Nephron progenitor cell (in vitro differentiated cells): ENCODE measurements at regions not wholly inside any gene's neighbourhood (a gene's known extent, or its start where the extent isn't known, plus 50 kb on each side); places are given as distances from the start of the nearest gene placed in this dataset.

Experiments
- DNase-seq: peaks from one replicate; pipeline ENCODE4 v3.0.0; 2021
- H3K27ac Mint-ChIP-seq: 2 replicates; pipeline ENCODE4 v1.8.0; 2021; ENCODE audit warnings: mild to moderate bottlenecking, moderate library complexity, mixed read lengths
- H3K27me3 Mint-ChIP-seq: 2 replicates; pipeline ENCODE4 v1.8.0; 2021; ENCODE audit warnings: mild to moderate bottlenecking, low read depth, mixed read lengths; ENCODE audit not compliant: poor library complexity
- H3K36me3 Mint-ChIP-seq: 2 replicates; pipeline ENCODE4 v1.8.0; 2021; ENCODE audit warnings: low read depth, mixed read lengths
- H3K4me1 Mint-ChIP-seq: 2 replicates; pipeline ENCODE4 v1.8.0; 2021; ENCODE audit warnings: mixed read lengths
- H3K4me3 Mint-ChIP-seq: 2 replicates; pipeline ENCODE4 v1.8.0; 2021; ENCODE audit warnings: mild to moderate bottlenecking, moderate library complexity, mixed read lengths
- H3K9me3 Mint-ChIP-seq: 2 replicates; pipeline ENCODE4 v1.8.0; 2021; ENCODE audit warnings: mild to moderate bottlenecking, moderate library complexity, mixed read lengths
- TF ChIP-seq, protein P1 (sequence below): fragments of 200-600 bp; sonication (generic); IDR thresholded peaks from 2 replicates; pipeline ENCODE4 v1.5.0; 2021; ENCODE audit warnings: antibody characterized with exemption

DNA sequence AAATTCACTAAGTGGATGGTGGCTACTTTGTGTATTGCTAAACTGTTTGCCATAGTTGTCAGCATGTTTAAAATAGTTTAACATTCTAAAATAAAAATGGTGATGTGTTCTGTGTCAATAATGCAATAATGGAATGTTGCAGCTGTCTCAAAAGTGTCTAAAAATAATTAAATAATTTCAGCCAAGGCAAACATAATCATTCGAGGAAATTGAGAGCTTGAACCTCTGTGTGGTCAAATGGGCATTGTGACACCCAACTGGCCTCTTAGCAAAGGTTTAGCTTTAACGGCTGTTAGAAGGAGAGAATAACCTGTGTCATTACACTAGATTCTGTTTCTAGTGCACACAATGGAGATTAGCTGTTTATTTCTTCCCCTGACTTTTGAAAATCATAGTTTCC is 278.5 kb downstream of the TMEM167A start:
- H3K36me3 Mint-ChIP-seq = no peaks in the 10 kb centered on the region
- peaks cover 5% of the 10 kb centered on the region for H3K27me3 Mint-ChIP-seq
- no peak overlapping the region for H3K27ac Mint-ChIP-seq
- TF ChIP-seq, protein P1, sequence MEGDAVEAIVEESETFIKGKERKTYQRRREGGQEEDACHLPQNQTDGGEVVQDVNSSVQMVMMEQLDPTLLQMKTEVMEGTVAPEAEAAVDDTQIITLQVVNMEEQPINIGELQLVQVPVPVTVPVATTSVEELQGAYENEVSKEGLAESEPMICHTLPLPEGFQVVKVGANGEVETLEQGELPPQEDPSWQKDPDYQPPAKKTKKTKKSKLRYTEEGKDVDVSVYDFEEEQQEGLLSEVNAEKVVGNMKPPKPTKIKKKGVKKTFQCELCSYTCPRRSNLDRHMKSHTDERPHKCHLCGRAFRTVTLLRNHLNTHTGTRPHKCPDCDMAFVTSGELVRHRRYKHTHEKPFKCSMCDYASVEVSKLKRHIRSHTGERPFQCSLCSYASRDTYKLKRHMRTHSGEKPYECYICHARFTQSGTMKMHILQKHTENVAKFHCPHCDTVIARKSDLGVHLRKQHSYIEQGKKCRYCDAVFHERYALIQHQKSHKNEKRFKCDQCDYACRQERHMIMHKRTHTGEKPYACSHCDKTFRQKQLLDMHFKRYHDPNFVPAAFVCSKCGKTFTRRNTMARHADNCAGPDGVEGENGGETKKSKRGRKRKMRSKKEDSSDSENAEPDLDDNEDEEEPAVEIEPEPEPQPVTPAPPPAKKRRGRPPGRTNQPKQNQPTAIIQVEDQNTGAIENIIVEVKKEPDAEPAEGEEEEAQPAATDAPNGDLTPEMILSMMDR = no peak
- peaks cover 18% of the 10 kb centered on the region for H3K4me1 Mint-ChIP-seq
- no peak overlapping the region for H3K4me3 Mint-ChIP-seq
- DNase-seq = no peak
- H3K9me3 Mint-ChIP-seq = no peaks in the 10 kb centered on the region

DNA sequence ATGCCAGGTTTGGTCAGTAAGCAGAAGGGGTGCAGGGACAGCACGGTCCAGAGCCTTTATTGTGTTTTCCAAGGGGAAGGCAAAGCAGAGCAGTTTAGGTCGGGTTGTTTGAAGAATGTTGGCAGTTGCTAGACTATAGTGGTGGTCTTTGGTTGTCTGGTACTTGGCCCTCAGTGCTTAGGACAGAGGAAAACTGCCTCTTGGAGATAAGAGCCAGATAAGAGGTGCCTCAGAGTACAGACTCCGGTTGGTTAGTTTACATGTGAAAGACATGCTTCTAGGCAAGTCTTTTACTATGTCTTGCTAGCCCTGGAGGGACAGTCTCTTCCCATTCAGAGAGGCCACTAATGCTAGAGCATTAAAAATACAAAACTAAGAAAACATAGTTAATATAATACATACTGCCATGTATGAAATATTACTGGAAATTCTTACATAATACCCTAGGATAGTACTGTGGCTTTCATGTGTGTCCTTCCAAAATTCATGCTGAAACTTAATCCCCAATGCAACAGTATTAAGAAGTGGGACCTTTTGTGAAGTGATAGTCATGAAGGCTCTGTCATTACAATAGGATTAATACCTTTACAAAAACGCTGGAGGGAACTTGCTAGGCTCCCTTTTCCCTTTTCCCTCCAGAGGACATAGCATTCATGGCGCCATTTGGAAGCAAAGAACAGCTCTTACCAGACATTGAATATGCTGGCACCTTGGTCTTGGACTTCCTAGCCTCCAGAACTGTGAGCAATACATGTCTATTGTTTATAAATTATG is 280.4 kb downstream of the TMEM167A start:
- Mint-ChIP-seq H3K4me3 (no peak overlapping the region), H3K27me3 (peaks cover 7% of the 10 kb centered on the region), H3K27ac (peak overlapping the region; percentile 30), H3K9me3 (no peaks in the 10 kb centered on the region), H3K4me1 (peaks cover 18% of the 10 kb centered on the region), H3K36me3 (no peaks in the 10 kb centered on the region)
- no peak for DNase-seq
- TF ChIP-seq, protein P1 = no peak

DNA sequence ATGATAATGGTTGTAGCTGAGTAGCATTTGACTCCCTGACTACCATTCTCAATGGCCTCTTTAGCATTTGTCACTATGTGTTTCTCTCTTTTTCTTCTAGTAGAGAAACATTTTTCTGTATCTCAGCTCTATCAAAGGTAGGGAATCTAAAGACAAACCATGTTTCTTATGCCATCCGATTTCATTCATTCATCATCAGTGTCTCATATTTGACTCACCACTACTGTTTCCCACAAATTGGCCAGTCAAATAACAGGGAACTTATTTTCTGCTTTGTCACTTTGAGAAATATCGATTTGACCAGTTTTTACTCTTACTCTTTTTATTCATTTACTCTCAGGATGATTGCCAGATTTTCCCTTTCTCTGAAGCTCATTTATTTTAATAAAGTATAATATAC is 282.3 kb downstream of the TMEM167A start:
- no peak overlapping the region for H3K27ac Mint-ChIP-seq
- no peak for DNase-seq
- no peaks in the 10 kb centered on the region for H3K36me3 Mint-ChIP-seq
- no peaks in the 10 kb centered on the region for H3K9me3 Mint-ChIP-seq
- TF ChIP-seq, protein P1 = no peak
- H3K4me1 Mint-ChIP-seq = peaks cover 8% of the 10 kb centered on the region
- no peak overlapping the region for H3K4me3 Mint-ChIP-seq
- peaks cover 4% of the 10 kb centered on the region for H3K27me3 Mint-ChIP-seq

DNA sequence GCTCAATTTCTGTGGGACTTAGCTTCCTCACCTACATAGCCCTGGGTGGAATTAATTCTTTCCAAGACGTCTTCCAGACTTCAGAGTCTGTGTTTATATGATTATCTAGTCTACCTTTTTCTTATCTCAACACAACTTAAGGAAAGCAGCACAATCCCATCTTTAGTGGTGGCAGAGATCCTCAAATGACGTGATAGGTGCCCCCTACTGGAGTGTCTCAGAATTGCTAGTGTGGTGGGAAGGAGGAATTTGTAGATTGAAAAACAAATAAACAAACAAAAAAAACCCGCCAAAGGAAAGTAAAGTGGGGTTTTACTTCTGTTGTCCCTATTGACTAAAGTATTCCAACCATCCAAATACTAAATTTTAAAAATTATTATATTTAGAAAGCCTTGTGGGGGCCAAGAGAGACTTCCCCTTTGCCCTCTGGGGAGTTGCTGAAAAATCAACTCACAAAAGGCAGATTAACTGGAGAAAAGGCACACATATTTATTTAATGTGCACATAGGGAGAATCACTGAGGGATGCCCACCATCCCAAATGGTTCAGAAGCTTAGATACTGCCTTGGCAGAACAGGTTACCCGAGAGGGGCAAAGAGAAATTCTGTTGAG is 283.3 kb downstream of the TMEM167A start:
- peak; percentile 18 for DNase-seq
- Mint-ChIP-seq H3K4me3 (no peak overlapping the region), H3K27me3 (peaks cover 4% of the 10 kb centered on the region), H3K4me1 (peaks cover 3% of the 10 kb centered on the region), H3K27ac (peak overlapping the region; percentile 30), H3K36me3 (no peaks in the 10 kb centered on the region), H3K9me3 (no peaks in the 10 kb centered on the region)
- TF ChIP-seq, protein P1 = peak; percentile 42

DNA sequence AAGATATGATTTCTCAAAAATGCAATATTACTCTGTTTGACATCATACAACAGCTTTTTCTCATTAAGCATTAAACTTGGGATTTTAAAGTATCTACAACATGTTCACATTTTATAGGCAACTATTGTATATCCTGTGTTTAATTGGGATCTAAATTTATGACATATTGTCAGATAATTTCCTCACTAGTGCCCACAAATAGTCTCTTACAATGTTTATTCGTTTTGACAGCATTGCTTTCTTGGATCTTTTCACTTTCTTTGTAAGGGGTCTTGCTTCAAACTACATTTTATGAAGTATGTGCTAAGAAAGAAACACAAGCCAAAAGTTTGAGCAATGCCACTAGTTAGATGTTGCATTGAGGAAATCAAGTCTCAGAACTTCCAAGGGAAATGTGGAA is 285.1 kb downstream of the TMEM167A start:
- no peaks in the 10 kb centered on the region for H3K9me3 Mint-ChIP-seq
- peaks cover 4% of the 10 kb centered on the region for H3K27me3 Mint-ChIP-seq
- H3K27ac Mint-ChIP-seq = no peak overlapping the region
- H3K4me3 Mint-ChIP-seq = no peak overlapping the region
- no peak for DNase-seq
- H3K36me3 Mint-ChIP-seq = no peaks in the 10 kb centered on the region
- TF ChIP-seq, protein P1 = no peak
- H3K4me1 Mint-ChIP-seq = no peaks in the 10 kb centered on the region

DNA sequence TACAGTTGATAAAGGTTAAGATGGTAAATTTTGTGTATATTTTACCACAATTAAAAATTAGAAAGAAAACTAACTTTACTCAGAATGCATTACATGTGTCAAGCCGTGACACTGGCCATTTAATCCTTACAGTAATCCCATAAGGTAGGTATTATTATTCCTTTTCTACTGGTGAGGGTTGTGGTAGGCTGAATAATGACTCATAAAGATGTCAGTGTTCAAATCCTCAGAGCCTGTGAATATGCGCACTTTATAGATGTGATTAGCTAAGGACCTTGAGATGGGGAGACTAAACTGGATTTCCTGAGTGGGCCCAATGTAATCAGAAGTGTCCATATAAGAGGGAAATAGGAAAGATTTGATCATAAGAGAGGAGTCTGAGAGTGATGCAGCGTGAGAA is 288.1 kb downstream of the TMEM167A start:
- TF ChIP-seq, protein P1 = no peak

More for the DNA sequence above, 288.1 kb downstream of the TMEM167A start:
- no peaks in the 10 kb centered on the region for H3K4me1 Mint-ChIP-seq
- H3K27ac Mint-ChIP-seq = no peak overlapping the region
- no peaks in the 10 kb centered on the region for H3K36me3 Mint-ChIP-seq
- DNase-seq = no peak
- H3K27me3 Mint-ChIP-seq = peaks cover 4% of the 10 kb centered on the region
- no peaks in the 10 kb centered on the region for H3K9me3 Mint-ChIP-seq
- H3K4me3 Mint-ChIP-seq = no peak overlapping the region
